ENCODE measurements at regions not wholly inside any gene's neighbourhood (a gene's known extent, or its start where the extent isn't known, plus 50 kb on each side); places are given as distances from the start of the nearest gene placed in this dataset.

DNA sequence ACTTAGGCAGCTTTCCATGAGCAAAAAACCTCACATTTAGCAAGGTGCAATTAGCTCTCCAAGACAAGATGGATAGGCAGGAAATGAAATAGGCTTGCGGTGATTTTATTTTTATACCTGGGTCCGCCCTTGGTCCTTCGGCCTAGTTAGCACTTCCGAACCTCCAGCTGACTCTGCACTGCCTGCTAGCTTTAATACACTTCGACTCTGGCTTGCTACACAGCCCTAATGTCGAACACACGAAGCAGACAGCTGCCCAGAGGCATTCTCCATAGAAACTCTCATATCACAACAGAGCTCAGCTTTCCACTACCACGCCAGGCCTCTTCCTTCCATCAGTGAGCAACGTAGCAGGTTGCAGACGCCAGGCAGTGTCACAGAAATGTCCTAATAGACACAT lies 688.0 kb downstream of the VRK1 start:
- Histone ChIP-seq H3K9me3 (no peaks in the 10 kb centered on the region), H3K4me1 (ENCODE audit: control insufficient read depth in 1 of 2, low read depth in 2 of 2) (no peaks in the 10 kb centered on the region), H3K36me3 (no peaks in the 10 kb centered on the region), H3K27me3 (replicated peaks; ENCODE audit: insufficient read depth) (no peaks in the 10 kb centered on the region), H3K27ac (no peak overlapping the region), H3K4me3 (no peak overlapping the region)
- no peak for DNase-seq (ENCODE audit: low spot score)
- ATAC-seq (ENCODE audit: insufficient number of reproducible peaks, low FRiP score, low read depth): no peak
- TF ChIP-seq, protein P1, sequence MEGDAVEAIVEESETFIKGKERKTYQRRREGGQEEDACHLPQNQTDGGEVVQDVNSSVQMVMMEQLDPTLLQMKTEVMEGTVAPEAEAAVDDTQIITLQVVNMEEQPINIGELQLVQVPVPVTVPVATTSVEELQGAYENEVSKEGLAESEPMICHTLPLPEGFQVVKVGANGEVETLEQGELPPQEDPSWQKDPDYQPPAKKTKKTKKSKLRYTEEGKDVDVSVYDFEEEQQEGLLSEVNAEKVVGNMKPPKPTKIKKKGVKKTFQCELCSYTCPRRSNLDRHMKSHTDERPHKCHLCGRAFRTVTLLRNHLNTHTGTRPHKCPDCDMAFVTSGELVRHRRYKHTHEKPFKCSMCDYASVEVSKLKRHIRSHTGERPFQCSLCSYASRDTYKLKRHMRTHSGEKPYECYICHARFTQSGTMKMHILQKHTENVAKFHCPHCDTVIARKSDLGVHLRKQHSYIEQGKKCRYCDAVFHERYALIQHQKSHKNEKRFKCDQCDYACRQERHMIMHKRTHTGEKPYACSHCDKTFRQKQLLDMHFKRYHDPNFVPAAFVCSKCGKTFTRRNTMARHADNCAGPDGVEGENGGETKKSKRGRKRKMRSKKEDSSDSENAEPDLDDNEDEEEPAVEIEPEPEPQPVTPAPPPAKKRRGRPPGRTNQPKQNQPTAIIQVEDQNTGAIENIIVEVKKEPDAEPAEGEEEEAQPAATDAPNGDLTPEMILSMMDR (IDR thresholded peaks at IDR 0.05): no peak

DNA sequence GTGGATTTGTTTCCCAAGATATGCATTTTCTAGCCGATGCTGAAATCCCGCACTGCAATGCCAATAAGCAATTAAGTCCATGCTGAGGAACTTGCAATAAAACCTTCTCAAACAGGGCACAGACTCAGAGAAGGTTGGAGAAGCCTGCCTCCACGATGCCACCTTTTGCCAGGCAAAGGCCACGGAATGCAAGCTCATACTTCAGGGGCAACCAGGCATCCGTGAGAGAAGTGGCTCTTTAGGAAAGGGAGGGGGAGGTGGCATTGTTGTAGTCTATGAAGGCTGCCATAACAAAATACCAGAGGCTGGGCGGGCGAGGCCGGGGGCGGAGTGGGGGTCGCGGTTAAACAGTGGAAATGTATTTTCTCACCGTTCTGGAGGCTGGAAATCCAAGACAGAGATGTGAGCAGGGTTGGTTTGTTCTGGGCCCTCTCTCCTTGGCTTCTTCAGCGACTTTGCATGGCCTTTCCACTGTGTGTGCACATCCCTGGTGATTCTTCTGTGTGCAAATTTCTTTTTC lies 689.5 kb downstream of the VRK1 start:
- Histone ChIP-seq H3K27me3 (replicated peaks; ENCODE audit: insufficient read depth) (no peaks in the 10 kb centered on the region), H3K27ac (no peak overlapping the region), H3K4me1 (ENCODE audit: control insufficient read depth in 1 of 2, low read depth in 2 of 2) (no peaks in the 10 kb centered on the region), H3K36me3 (no peaks in the 10 kb centered on the region), H3K9me3 (no peaks in the 10 kb centered on the region), H3K4me3 (no peak overlapping the region)
- no peak for ATAC-seq (ENCODE audit: insufficient number of reproducible peaks, low FRiP score, low read depth)
- TF ChIP-seq, protein P1 (IDR thresholded peaks at IDR 0.05): no peak
- no peak for DNase-seq (ENCODE audit: low spot score)

DNA sequence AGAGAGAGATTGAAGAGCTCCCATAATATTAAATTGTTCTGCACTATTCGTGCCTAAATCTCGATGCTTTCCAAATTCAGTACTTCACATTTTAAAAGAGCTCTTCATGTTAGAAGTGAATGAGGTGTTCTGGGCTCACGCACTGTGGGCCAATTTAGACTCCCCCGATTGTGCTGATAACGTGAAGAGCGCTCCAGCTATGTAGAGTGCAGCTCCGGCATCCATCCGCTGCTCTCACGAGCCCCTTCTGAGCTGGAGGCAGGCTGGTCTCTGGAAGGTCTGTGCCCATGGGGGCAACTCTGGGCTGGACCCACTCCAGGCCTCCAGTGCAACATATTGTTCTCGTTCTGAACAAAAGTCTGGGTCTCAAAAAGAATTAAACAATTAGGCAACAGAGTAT lies 692.6 kb downstream of the VRK1 start:
- Histone ChIP-seq H3K27me3 (replicated peaks; ENCODE audit: insufficient read depth) (no peaks in the 10 kb centered on the region), H3K27ac (no peak overlapping the region), H3K4me3 (no peak overlapping the region), H3K9me3 (no peaks in the 10 kb centered on the region), H3K36me3 (no peaks in the 10 kb centered on the region), H3K4me1 (ENCODE audit: control insufficient read depth in 1 of 2, low read depth in 2 of 2) (no peaks in the 10 kb centered on the region)
- TF ChIP-seq, protein P1 (IDR thresholded peaks at IDR 0.05): no peak
- ATAC-seq (ENCODE audit: insufficient number of reproducible peaks, low FRiP score, low read depth): no peak
- no peak for DNase-seq (ENCODE audit: low spot score)

DNA sequence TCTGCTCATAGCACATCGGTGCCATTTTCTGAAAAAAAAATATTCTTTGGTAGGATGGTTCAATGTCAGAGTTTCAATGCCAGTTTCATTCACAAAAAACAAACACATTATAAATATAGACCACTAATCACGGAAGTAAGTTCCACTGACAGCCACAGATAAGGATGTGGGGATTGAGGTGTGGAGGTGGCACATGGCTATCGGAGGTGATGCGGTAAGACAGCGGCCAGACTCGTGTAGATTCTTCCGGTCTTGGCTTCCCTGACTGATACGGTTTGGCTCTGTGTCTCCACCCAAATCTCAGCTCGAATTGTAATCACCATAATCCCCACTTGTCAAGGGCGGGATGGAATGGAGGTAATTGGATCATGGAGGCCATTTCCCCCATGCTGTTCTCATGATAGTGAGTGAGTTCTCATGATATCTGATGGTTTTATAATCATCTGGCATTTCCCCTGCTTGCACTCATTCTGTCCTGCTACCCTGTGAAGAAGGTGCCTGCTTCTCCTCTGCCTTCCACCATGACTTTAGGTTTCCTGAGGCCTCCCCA lies 693.4 kb downstream of the VRK1 start:
- ATAC-seq (ENCODE audit: insufficient number of reproducible peaks, low FRiP score, low read depth) (no peak), DNase-seq (ENCODE audit: low spot score) (no peak)
- H3K36me3 ChIP-seq: no peaks in the 10 kb centered on the region
- TF ChIP-seq, protein P1 (IDR thresholded peaks at IDR 0.05): no peak
- H3K27me3 ChIP-seq (replicated peaks; ENCODE audit: insufficient read depth): no peaks in the 10 kb centered on the region
- no peak overlapping the region for H3K27ac ChIP-seq
- H3K4me3 ChIP-seq: no peak overlapping the region
- no peaks in the 10 kb centered on the region for H3K4me1 ChIP-seq (ENCODE audit: control insufficient read depth in 1 of 2, low read depth in 2 of 2)
- no peaks in the 10 kb centered on the region for H3K9me3 ChIP-seq

DNA sequence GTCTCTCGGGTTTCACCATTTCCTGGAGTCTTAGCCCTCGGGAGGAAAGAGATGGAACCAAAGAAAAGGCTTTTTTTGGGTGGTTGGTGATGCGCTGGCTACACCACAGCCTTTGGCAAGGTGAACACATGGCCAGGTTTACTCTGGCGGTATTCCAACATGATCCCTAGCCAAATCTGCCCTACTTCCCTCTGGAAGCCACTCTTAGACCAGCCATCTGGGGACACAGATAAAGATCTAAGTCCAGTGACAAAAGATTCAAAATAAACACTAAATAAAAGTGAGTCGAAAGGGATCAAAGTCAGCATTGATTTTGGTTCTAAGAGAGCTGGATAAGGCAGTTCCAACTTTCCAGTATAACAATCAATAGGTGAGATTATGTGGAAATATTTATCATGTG lies 694.5 kb downstream of the VRK1 start:
- no peaks in the 10 kb centered on the region for H3K4me1 ChIP-seq (ENCODE audit: control insufficient read depth in 1 of 2, low read depth in 2 of 2)
- no peaks in the 10 kb centered on the region for H3K9me3 ChIP-seq
- no peak overlapping the region for H3K4me3 ChIP-seq
- TF ChIP-seq, protein P1 (IDR thresholded peaks at IDR 0.05): no peak
- DNase-seq (ENCODE audit: low spot score): no peak
- no peaks in the 10 kb centered on the region for H3K27me3 ChIP-seq (replicated peaks; ENCODE audit: insufficient read depth)
- no peaks in the 10 kb centered on the region for H3K36me3 ChIP-seq
- ATAC-seq (ENCODE audit: insufficient number of reproducible peaks, low FRiP score, low read depth): no peak
- no peak overlapping the region for H3K27ac ChIP-seq
